HTR-8/SVneo (cell line): ENCODE measurements at regions not wholly inside any gene's neighbourhood (a gene's known extent, or its start where the extent isn't known, plus 50 kb on each side); places are given as distances from the start of the nearest gene placed in this dataset.
"Not testable (repeated sequence)": the region's sequence is repeated elsewhere in the genome, so short reads cannot be mapped to it uniquely, and the experiment has no call there.

Experiments
- DNase-seq: peaks from one replicate; pipeline ENCODE4 v3.0.0; 2011; ENCODE audit warnings: low spot score, mixed read lengths; ENCODE audit not compliant: insufficient read length
- FAIRE-seq: peaks from 2 replicates; lab custom pipeline; 2011; peaks lifted over from hg19 to GRCh38; lab: Jason Lieb, UNC

DNA sequence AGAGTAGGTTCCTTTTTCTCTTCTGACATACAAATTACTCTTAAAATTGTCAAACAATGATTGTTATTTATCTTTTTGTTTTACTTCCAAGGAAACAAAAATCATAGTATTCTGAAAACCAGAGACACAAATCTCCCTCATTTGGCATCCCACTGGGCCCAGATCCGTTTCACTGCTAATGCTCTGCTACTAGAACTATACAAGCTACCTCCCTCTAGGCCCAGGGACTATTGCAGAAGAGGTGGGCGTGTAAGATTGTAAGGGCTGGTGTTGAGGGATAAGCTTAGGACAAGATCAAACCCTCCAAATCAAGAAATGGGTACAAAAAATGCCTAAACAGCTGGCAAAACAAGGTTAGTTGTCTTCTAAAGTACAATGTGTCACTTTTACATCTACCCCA, 928.9 kb upstream of the CDH10 start:
- FAIRE-seq, result no peak

GRCh38 chr5:25570067-25570583, 925.3 kb upstream of the CDH10 start:
- DNase-seq (no peak), FAIRE-seq (no peak)

More for the DNA sequence above, 928.9 kb upstream of the CDH10 start:
- no peak for DNase-seq

GRCh38 chr5:25568989-25569625, 924.3 kb upstream of the CDH10 start:
- DNase-seq (no peak), FAIRE-seq (peak; percentile 9)

- FAIRE-seq, result no peak
Observed at GRCh38 chr5:25568294-25568693, 923.5 kb upstream of the CDH10 start.

GRCh38 chr5:25567881-25568280, 923.1 kb upstream of the CDH10 start:
- no peak for FAIRE-seq
- DNase-seq, result no peak

More at GRCh38 chr5:25568294-25568693, 923.5 kb upstream of the CDH10 start:
- no peak for DNase-seq

DNA sequence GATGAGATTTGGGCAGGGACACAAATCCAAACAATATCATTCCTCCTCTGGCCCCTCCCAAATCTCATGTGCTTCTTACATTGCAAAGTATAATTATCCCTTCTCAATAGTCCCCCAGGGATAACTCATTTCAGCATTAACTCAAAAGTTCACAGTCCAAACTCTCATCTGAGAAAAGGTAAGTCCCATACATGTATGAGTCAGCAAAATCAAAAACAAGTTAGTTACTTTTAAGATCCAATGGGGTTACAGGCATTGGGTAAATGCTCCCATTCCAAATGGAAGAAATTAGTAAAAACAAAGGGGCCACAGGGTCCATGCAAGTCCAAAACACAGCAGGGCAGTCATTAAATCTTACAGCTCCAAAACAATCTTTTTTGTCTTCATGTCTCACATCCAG, 917.9 kb upstream of the CDH10 start:
- FAIRE-seq (no peak), DNase-seq (no peak)

GRCh38 chr5:25554077-25554476, 909.3 kb upstream of the CDH10 start:
- DNase-seq (no peak), FAIRE-seq (no peak)

DNA sequence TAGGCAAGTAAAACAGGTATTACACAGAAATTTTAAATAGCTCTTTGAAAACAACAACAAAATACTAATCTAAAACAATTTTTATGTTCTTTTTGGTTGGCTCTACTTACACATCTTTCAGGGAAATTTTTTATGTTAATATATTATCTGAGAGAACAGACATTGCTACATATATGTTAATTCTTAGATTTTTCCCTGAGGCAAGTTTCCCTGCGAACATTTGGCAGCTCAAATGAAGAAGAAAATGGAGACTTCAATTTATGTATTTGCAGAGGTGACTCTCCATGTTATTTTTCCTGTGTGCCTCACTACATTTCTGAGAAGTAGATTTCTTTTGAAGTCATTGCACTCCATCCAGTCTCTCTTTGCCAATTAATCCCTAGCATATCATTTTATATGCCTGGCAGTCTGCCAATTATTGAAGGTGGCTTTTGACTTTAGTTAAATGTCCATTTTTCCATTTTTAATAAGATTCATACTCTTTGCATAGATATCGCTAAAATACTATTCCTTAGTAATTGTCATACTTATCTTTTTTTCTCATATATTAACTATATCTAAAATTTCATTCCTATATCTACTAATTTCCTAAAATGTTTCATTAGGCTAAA, 908.2 kb upstream of the CDH10 start:
- FAIRE-seq, result no peak
- DNase-seq, result no peak

GRCh38 chr5:25550793-25551192, 906.0 kb upstream of the CDH10 start:
- no peak for DNase-seq
- no peak for FAIRE-seq

DNA sequence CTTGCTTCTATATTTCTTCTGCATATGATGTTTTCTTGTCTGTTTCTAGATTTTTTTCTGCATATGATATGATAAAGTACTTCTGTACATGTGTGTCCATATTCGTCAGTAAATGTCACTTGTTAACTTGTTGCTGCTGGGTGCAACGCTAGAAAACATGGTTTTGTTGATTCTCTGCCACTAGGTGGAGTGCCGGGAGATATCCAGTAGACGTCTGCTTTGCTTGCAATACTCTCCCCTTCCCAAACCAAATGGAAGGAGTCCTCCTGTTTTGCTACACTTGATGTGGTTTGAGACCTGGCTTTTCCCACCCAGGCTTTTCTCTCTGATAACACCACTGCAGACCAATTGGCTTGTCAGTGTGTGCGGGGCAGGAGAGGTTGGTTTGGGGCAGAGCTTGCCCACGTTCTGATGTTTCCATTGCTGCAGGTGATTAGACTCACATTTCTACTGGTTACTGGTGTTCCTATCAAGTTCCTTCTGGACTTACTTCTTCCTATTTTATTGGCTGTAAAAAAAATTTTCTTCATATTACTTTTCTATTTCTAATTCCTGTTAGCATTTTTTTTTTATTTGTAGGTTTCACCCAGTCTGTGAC, 900.0 kb upstream of the CDH10 start:
- FAIRE-seq (peak; percentile 92), DNase-seq (peak; percentile 38)

DNA sequence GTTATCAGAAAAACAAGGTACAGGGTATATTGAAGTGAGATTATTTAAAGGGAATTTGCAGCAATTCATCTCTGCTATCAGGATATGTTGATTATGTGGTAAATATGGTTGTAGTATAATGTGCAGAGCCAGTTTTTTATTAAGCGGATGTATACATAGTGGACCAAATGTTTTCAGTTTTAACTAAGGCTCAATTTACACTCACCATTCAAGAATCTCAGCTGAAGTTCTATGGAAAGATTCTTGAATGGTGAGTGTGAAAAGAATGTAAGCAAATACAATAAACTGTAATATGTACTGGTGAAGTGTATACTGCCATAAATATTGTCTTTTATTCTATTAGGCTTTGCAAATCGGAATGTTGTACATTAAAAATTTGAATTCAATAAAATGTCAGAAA, 895.9 kb upstream of the CDH10 start:
- FAIRE-seq, result no peak
- DNase-seq, result peak; percentile 18

DNA sequence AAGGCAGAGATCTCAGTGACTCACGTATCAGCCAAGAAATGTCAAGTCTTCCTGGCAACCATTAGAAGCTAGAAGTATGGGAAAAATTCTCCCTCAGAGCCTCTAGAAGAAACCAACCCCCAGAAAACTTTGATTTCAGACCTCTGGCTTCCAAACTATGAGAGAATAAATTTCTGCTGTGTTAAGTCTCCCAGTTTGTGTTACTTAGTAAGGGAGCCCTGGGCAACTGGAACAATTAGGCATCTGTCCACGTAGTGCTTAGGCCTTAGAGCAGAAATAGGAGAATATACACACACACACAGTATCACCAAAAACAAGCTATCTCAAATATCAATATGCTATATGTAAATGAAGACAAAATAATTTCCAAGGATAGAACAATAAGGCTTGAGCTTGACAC, 894.8 kb upstream of the CDH10 start:
- no peak for DNase-seq
- peak; percentile 28 for FAIRE-seq

- not testable (repeated sequence) for FAIRE-seq, DNase-seq
Observed at GRCh38 chr5:25536461-25536860, 891.7 kb upstream of the CDH10 start.

GRCh38 chr5:25516141-25516540, 871.4 kb upstream of the CDH10 start:
- DNase-seq (peak; percentile 28), FAIRE-seq (peak; percentile 42)

GRCh38 chr5:25515525-25515924, 870.7 kb upstream of the CDH10 start:
- FAIRE-seq (no peak), DNase-seq (no peak)

DNA sequence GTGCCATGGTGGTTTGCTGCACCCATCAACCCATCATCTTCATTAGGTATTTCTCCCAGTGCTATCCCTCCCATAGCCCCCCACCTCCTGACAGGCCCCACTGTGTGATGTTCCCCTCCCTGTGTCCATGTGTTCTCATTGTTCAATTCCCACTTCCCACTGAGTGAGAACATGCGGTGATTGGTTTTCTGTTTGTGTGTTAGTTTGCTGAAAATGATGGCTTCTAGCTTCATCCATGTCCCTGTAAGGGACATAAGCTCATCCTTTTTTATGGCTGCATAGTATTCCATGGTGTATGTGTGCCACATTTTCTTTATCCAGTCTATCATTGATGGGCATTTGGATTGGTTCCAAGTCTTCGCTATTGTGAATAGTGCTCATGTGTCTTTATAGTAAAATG, 865.9 kb upstream of the CDH10 start:
- DNase-seq, result not testable (repeated sequence)
- peak; percentile 26 for FAIRE-seq

DNA sequence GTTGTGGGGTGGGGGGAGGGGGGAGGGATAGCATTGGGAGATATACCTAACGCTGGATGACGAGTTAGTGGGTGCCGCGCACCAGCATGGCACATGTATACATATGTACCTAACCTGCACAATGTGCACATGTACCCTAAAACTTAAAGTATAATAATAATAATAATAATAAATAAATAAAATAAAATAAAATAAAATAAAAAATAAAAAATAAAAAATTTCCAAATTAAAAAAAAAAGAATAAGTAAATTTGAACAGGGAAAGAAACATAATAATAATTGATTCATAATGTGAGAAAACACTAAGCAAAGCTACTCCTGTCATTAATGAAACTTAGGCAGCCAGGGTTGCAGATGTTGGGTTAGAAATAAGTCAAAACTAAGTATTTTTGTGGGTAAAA, 863.2 kb upstream of the CDH10 start:
- not testable (repeated sequence) for FAIRE-seq, DNase-seq

DNA sequence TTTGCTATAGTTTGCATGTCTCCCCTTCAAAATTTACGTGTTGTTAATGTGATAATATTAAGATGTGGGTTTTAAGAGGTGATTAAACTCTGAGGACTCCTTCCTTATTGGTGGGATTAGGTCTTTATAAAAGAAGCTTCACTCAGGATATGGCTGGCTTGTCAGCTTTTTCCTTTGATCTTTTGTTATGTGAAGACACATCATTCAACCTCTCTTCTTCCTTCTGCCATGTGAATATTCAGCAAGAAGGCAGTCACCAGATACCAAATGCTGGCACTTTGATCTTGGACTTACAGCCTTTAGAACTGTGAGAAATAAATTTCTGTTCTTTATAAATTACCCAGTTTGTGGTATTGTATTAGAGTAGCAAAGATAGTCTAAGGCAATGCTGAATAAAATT, 855.9 kb upstream of the CDH10 start:
- no peak for FAIRE-seq
- no peak for DNase-seq

GRCh38 chr5:25489834-25490538, 845.2 kb upstream of the CDH10 start:
- DNase-seq (peak; percentile 29), FAIRE-seq (peak; percentile 83)

GRCh38 chr5:25488119-25488518, 843.3 kb upstream of the CDH10 start:
- DNase-seq (no peak), FAIRE-seq (peak; percentile 23)

GRCh38 chr5:25484391-25484790, 839.6 kb upstream of the CDH10 start:
- FAIRE-seq, result no peak
- DNase-seq, result no peak
